CD4-positive, CD25-positive, alpha-beta regulatory T cell (primary cell): ENCODE measurements at regions not wholly inside any gene's neighbourhood (a gene's known extent, or its start where the extent isn't known, plus 50 kb on each side); places are given as distances from the start of the nearest gene placed in this dataset.

Experiments used
- ATAC-seq, 2 donors: fragments of 150-1000 bp; cut with Tn5 transposase; one replicate each; pipeline ENCODE4 v1.10.0; 2021; ENCODE audit warnings: low read depth in 2 of 2, moderate number of reproducible peaks in 2 of 2, moderate library complexity in 1 of 2
- DNase-seq, 3 donors: peaks; one replicate each; pipeline versions ENCODE4 v3.0.0 to v3.0.0-alpha.2; 2012 to 2022; ENCODE audit warnings: mixed read lengths in 1 of 3
- H3K27ac ChIP-seq: one replicate; pipeline ENCODE4 v1.7.0; 2013; ENCODE audit warnings: mild to moderate bottlenecking, low read length; ENCODE audit not compliant: insufficient read depth, poor library complexity, severe bottlenecking
- H3K27me3 ChIP-seq: one replicate; pipeline ENCODE4 v1.7.0; 2013; ENCODE audit warnings: low read length; ENCODE audit not compliant: control insufficient read depth, insufficient read depth
- H3K36me3 ChIP-seq: one replicate; pipeline ENCODE4 v1.7.0; 2013; ENCODE audit warnings: mild to moderate bottlenecking, low read length, moderate library complexity; ENCODE audit not compliant: control insufficient read depth, insufficient read depth
- H3K4me1 ChIP-seq: 2 replicates; pipeline ENCODE4 v1.7.0; 2013; ENCODE audit warnings: mild to moderate bottlenecking, low read length; ENCODE audit not compliant: insufficient read depth, control insufficient read depth, poor library complexity, severe bottlenecking
- H3K4me3 ChIP-seq: one replicate; pipeline ENCODE4 v1.7.0; 2013; ENCODE audit warnings: low read depth, mild to moderate bottlenecking, low read length, moderate library complexity
- H3K9me3 ChIP-seq, 2 experiments: 1 replicate in 1 of 2; 2 replicates in 1 of 2; pipeline ENCODE4 v1.7.0; 2013; ENCODE audit warnings: low read length in 2 of 2, mild to moderate bottlenecking in 1 of 2, moderate library complexity in 1 of 2; ENCODE audit not compliant: control insufficient read depth in 2 of 2
- H3K27ac Mint-ChIP-seq, 3 donors: one replicate each; pipeline ENCODE4 v1.8.0; 2020 to 2022; ENCODE audit warnings: mild to moderate bottlenecking in 3 of 3, mixed read lengths in 3 of 3, moderate library complexity in 2 of 3
- H3K27me3 Mint-ChIP-seq: one replicate; pipeline ENCODE4 v1.8.0; 2022; ENCODE audit warnings: mild to moderate bottlenecking, mixed read lengths
- H3K36me3 Mint-ChIP-seq: one replicate; pipeline ENCODE4 v1.8.0; 2020; ENCODE audit warnings: mixed read lengths
- H3K4me1 Mint-ChIP-seq, 4 donors: one replicate each; pipeline ENCODE4 v1.8.0; 2020 to 2022; ENCODE audit warnings: mixed read lengths in 4 of 4, mild to moderate bottlenecking in 1 of 4
- H3K4me3 Mint-ChIP-seq, 4 donors: one replicate each; pipeline ENCODE4 v1.8.0; 2020 to 2022; ENCODE audit warnings: mild to moderate bottlenecking in 4 of 4, mixed read lengths in 4 of 4, moderate library complexity in 3 of 4
- H3K9me3 Mint-ChIP-seq, 7 donors: one replicate each; pipeline ENCODE4 v1.8.0; 2020 to 2022; ENCODE audit warnings: mixed read lengths in 7 of 7, mild to moderate bottlenecking in 3 of 7, moderate library complexity in 2 of 7

DNA sequence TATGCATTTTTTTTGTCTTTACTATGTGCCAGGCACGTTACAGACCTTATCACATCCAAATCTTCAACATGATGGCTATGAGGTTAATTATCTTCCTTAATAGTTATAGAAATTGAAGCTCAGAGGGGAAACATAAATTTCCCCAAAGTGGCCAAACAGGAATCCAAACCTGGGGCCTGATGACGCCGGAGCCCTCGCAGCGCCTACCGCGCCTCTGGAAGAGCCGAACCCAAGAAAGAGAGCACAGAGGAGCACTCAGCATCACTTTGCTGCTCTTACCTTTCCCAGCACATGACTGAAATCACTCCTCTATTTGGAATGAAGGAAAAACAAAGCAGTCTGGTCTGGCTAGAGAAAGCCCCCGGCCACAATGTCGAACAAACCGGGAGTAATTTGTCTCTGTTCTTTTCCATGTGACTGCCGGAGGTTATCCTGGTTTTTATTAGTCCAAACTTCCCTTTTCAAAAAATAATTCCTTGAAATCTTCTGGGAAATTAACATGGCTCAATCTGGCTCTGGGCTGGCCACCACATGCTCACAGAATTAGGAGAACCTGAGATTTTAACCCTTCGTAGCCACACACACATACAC is 195.5 kb downstream of the ADSS2 start:
- Mint-ChIP-seq H3K27me3 (peaks cover 4% of the 10 kb centered on the region), H3K9me3 (peaks cover 0 to 1% (median 0%) of the 10 kb centered on the region in 7 donors), H3K36me3 (no peaks in the 10 kb centered on the region), H3K4me1 (no peaks in the 10 kb centered on the region), H3K4me3 (no peak overlapping the region), H3K27ac (no peak overlapping the region)
- ATAC-seq, result no peak
- no peak for DNase-seq
- Histone ChIP-seq H3K9me3 (peaks cover 0 to 2% of the 10 kb centered on the region in 2 experiments), H3K27ac (no peak overlapping the region), H3K27me3 (no peaks in the 10 kb centered on the region), H3K4me3 (no peak overlapping the region), H3K36me3 (no peaks in the 10 kb centered on the region), H3K4me1 (no peaks in the 10 kb centered on the region)

GRCh38 chr1:244264163-244264562 is 187.5 kb downstream of the ADSS2 start:
- no peaks in the 10 kb centered on the region for H3K4me1 Mint-ChIP-seq
- Histone ChIP-seq H3K4me1 (no peaks in the 10 kb centered on the region), H3K9me3 (no peaks in the 10 kb centered on the region), H3K27ac (no peak overlapping the region), H3K27me3 (no peaks in the 10 kb centered on the region), H3K36me3 (no peaks in the 10 kb centered on the region), H3K4me3 (no peak overlapping the region)
- no peak overlapping the region for H3K27ac Mint-ChIP-seq
- DNase-seq (no peak), ATAC-seq (no peak)
- no peak overlapping the region for H3K4me3 Mint-ChIP-seq
- no peaks in the 10 kb centered on the region for H3K36me3 Mint-ChIP-seq
- H3K9me3 Mint-ChIP-seq, result no peaks in the 10 kb centered on the region
- H3K27me3 Mint-ChIP-seq, result peaks cover 34% of the 10 kb centered on the region

DNA sequence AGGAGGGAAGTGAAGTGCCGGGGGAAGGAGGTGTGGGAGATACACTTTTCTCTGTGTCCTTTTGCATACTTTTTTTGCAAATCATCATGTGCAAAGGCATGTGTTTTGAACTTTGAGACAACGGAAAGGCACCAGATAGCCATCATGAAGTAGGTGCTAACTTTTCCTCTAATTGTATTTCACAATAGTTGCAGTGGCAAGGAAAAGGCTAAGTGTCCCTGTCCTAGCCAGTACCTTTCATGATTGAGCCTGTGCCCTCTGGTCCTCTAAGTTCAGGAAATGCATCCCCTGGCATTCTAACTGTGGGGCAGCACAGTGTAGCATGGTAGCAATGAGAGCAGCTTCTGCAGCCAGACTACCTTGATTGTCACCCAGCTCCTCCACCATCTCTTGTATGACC is 186.2 kb downstream of the ADSS2 start:
- no peaks in the 10 kb centered on the region for H3K36me3 ChIP-seq
- no peaks in the 10 kb centered on the region for H3K4me1 Mint-ChIP-seq
- peaks cover 0 to 3% (median 2%) of the 10 kb centered on the region in 7 donors for H3K9me3 Mint-ChIP-seq
- no peaks in the 10 kb centered on the region for H3K27me3 ChIP-seq
- no peak for DNase-seq
- ATAC-seq, result no peak
- H3K27ac Mint-ChIP-seq, result no peak overlapping the region
- no peak overlapping the region for H3K4me3 ChIP-seq
- H3K4me3 Mint-ChIP-seq, result no peak overlapping the region
- no peaks in the 10 kb centered on the region for H3K4me1 ChIP-seq
- no peaks in the 10 kb centered on the region for H3K36me3 Mint-ChIP-seq
- peaks cover 34% of the 10 kb centered on the region for H3K27me3 Mint-ChIP-seq
- H3K27ac ChIP-seq, result no peak overlapping the region
- H3K9me3 ChIP-seq, result no peaks in the 10 kb centered on the region

DNA sequence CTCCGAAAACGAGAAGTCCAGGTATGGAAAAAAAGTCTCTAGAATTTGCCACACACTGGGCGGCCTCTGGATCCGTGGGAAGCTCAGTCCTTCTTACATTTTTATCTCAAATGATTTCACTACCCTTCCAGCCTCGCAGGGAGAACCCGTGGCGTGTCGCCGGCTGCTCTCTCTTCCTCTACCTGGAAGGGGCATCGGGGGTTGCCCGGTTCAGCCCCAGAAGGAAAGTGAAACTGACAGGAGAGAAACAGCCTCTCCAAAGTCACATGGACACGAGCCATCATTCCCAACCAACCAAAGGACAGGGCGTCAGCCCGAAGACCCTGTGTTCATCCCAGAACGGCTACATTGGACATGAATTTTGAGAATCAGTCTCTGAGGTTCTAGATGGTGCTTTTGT is 182.5 kb downstream of the ADSS2 start:
- no peak overlapping the region for H3K27ac Mint-ChIP-seq
- peaks cover 0 to 5% (median 3%) of the 10 kb centered on the region in 4 donors for H3K4me1 Mint-ChIP-seq
- Histone ChIP-seq H3K27me3 (no peaks in the 10 kb centered on the region), H3K4me1 (no peaks in the 10 kb centered on the region), H3K4me3 (no peak overlapping the region), H3K9me3 (no peaks in the 10 kb centered on the region), H3K36me3 (no peaks in the 10 kb centered on the region), H3K27ac (no peak overlapping the region)
- no peaks in the 10 kb centered on the region for H3K36me3 Mint-ChIP-seq
- peaks cover 0 to 8% (median 4%) of the 10 kb centered on the region in 7 donors for H3K9me3 Mint-ChIP-seq
- no peak overlapping the region for H3K4me3 Mint-ChIP-seq
- peaks cover 13% of the 10 kb centered on the region for H3K27me3 Mint-ChIP-seq
- ATAC-seq (no peak), DNase-seq (no peak)

DNA sequence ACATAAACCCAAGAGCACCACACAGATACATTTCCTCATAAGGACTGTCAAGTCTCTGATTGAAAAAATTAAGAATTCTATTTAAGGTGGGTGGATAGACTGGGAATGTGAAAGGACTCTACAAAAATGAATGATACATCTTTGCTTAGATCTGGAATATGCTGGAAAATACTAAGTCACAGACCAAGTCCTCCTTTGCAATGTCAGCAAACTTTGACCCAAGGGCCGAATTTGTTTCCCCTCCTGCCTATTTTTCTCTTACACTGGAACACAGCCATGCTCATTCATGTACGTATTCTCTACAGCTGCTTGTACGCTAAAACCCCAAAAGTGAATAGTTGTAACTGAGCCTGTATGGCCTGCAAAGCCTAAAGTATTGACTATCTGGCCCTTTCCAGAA is 180.7 kb downstream of the ADSS2 start:
- H3K4me3 Mint-ChIP-seq, result no peak overlapping the region
- peaks cover 0 to 5% (median 3%) of the 10 kb centered on the region in 4 donors for H3K4me1 Mint-ChIP-seq
- no peak for ATAC-seq
- H3K27me3 Mint-ChIP-seq, result peaks cover 4% of the 10 kb centered on the region
- no peaks in the 10 kb centered on the region for H3K36me3 ChIP-seq
- no peak overlapping the region for H3K4me3 ChIP-seq
- no peak overlapping the region for H3K27ac ChIP-seq
- no peak overlapping the region for H3K27ac Mint-ChIP-seq
- no peaks in the 10 kb centered on the region for H3K36me3 Mint-ChIP-seq
- H3K27me3 ChIP-seq, result no peaks in the 10 kb centered on the region
- H3K4me1 ChIP-seq, result no peaks in the 10 kb centered on the region
- peaks cover 0 to 8% (median 4%) of the 10 kb centered on the region in 7 donors for H3K9me3 Mint-ChIP-seq
- H3K9me3 ChIP-seq, result no peaks in the 10 kb centered on the region
- DNase-seq, result no peak

DNA sequence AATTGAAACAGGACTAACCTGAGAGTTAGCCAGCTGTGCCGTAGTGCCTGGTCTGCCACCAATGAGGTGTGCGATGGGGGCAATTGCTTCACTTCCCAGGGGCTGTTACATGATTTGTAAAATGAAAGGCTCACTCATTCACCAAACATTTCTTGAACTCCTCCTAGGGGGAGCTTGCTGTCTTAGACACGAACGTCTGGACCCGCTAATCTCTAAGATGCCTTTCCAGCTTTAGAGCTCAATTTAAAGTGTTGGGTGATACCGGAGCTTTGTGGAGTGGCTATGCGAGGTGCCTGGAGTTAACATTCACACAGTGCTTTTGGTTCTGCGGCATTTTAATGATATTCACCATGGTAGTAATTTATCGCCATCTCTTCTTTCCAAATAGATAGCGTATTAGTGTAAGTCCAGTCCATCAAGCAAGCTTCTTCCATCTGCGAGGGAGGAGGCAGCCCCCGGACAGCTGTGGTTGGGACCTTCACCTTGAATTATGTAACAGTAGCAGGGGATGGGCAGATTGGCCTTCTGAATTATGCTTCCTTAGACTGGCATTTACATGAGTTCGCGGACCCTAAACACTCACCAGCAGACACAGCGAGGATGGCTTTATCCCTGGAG is 179.9 kb downstream of the ADSS2 start:
- Mint-ChIP-seq H3K27me3 (peaks cover 4% of the 10 kb centered on the region), H3K4me3 (no peak overlapping the region), H3K27ac (peak overlapping the region in 1 of 3 donors; percentile 55), H3K36me3 (no peaks in the 10 kb centered on the region), H3K4me1 (peaks cover 0 to 5% (median 3%) of the 10 kb centered on the region in 4 donors), H3K9me3 (peaks cover 0 to 8% (median 4%) of the 10 kb centered on the region in 7 donors)
- Histone ChIP-seq H3K36me3 (no peaks in the 10 kb centered on the region), H3K4me1 (no peaks in the 10 kb centered on the region), H3K9me3 (no peaks in the 10 kb centered on the region), H3K4me3 (no peak overlapping the region), H3K27ac (no peak overlapping the region), H3K27me3 (no peaks in the 10 kb centered on the region)
- DNase-seq (no peak), ATAC-seq (no peak)

DNA sequence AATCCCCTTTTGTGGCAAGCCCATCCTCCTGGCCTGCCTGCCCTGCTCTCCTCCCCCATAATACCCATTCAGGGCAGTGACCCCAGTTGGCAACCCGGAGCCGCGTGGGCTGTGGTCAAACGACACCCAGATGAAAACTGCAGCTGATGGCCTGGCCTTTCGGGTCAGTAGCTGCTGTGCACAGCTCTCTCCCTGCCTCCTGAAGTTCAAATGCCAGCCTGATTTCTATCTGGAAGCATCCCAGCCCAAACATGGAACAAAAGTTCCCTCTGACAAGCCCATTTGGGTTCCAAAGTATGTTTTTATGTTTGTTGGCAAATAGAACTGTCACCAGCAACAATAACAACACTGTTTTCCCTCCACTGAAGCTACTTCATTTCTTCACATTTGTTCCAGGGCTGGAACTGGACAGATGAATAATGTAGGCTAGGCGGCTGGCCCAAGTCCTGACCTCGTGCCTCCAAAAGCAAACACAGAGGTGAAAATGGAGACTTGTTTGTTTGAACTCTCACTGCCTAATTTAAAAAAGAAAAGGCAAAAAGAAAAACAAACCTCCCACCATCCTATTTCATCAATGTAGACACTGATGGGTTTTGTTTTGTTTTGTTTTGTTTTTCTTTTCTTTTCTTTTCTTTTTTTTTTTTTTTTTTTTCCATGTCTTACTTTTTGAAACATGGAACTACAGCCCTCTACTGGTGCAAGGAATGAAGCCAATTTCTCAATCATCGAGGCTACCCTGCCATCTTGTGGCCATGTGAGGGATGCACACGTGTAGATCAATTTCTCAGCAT is 179.0 kb downstream of the ADSS2 start:
- peak; percentile 76 to 84 for ATAC-seq
- peak; percentile 45 to 84 (median 76) for DNase-seq
- H3K9me3 Mint-ChIP-seq, result peaks cover 0 to 8% (median 4%) of the 10 kb centered on the region in 7 donors
- H3K4me3 Mint-ChIP-seq, result no peak overlapping the region
- H3K36me3 Mint-ChIP-seq, result no peaks in the 10 kb centered on the region
- Histone ChIP-seq H3K9me3 (no peaks in the 10 kb centered on the region), H3K27me3 (no peaks in the 10 kb centered on the region), H3K4me1 (no peaks in the 10 kb centered on the region), H3K36me3 (no peaks in the 10 kb centered on the region), H3K27ac (no peak overlapping the region), H3K4me3 (no peak overlapping the region)
- H3K4me1 Mint-ChIP-seq, result peaks cover 0 to 5% (median 3%) of the 10 kb centered on the region in 4 donors
- peaks cover 4% of the 10 kb centered on the region for H3K27me3 Mint-ChIP-seq
- H3K27ac Mint-ChIP-seq, result no peak overlapping the region
